ENCODE measurements at regions not wholly inside any gene's neighbourhood (a gene's known extent, or its start where the extent isn't known, plus 50 kb on each side); places are given as distances from the start of the nearest gene placed in this dataset.

- H3K4me2 ChIP-seq (ENCODE audit: low read depth, low read length): no peak overlapping the region
- H3K9me3 ChIP-seq (ENCODE audit: low read length): no peaks in the 10 kb centered on the region
- no peak overlapping the region for H2AFZ ChIP-seq (ENCODE audit: low read length)
- H3K27ac ChIP-seq (ENCODE audit: extremely low read length, insufficient read depth, low read length): no peak overlapping the region
- H3K9ac ChIP-seq (ENCODE audit: insufficient read depth, low read depth, low read length): no peak overlapping the region
- no peak for DNase-seq (ENCODE audit: low spot score)
- H3K4me1 ChIP-seq (ENCODE audit: insufficient read depth, low read length): no peaks in the 10 kb centered on the region
- no peaks in the 10 kb centered on the region for H3K79me2 ChIP-seq (ENCODE audit: insufficient read depth, low read length)
- intact Hi-C loops (cut with micrococcal nuclease; ENCODE audit: unreplicated experiment) (no loop called here), in situ Hi-C loops (cut with HindIII; ENCODE audit: extremely low pct_ligation_motif_present, low pct_unique_long_range_greater_than_20kb) (no loop called here)
- no peak for FAIRE-seq
- POLR2A ChIA-PET: no interaction called here
- WGBS (ENCODE audit: low lambda C conversion rate): 27% methylated on average over 25 of the region's 26 CpGs
- CTCF ChIA-PET (ENCODE audit: low intra/inter-chr PET ratio, low total read pairs): no interaction called here
- peaks cover 6 to 75% of the 10 kb centered on the region in 2 experiments for H3K27me3 ChIP-seq (ENCODE audit: control insufficient read depth in 1 of 2, insufficient read depth in 2 of 2, low read length in 2 of 2)
- BruUV-seq (replicated peaks): no TSS peak
- H4K20me1 ChIP-seq (ENCODE audit: insufficient read depth, low read length): peaks cover under 1% of the 10 kb centered on the region; the same call in 1 of the 2 replicates
- ATAC-seq: no peak
- H3K4me3 ChIP-seq (replicated peaks in 1 of 3; ENCODE audit: insufficient read depth in 1 of 3, low read depth in 2 of 3, low read length in 3 of 3): no peak overlapping the region
- no peaks in the 10 kb centered on the region for H3K36me3 ChIP-seq (replicated peaks in 1 of 2; ENCODE audit: control insufficient read depth in 1 of 2, insufficient read depth in 2 of 2, low read length in 2 of 2)
- no peak for TF ChIP-seq ZNF501 (CRISPR knock-in tag; IDR thresholded peaks at IDR 0.05)
- no peak for TF ChIP-seq ZNF160 (CRISPR knock-in tag; IDR thresholded peaks at IDR 0.05)
- no peak for TF ChIP-seq ZNF224 (CRISPR knock-in tag; IDR thresholded peaks at IDR 0.05)
- no peak for TF ChIP-seq HIC2 (CRISPR knock-in tag; IDR thresholded peaks at IDR 0.05; ENCODE audit: low read depth)
- no peak for TF ChIP-seq PRDM4 (CRISPR knock-in tag; IDR thresholded peaks at IDR 0.05; ENCODE audit: borderline replicate concordance)
- no peak for TF ChIP-seq KDM2A (CRISPR knock-in tag; IDR thresholded peaks at IDR 0.05; ENCODE audit: borderline replicate concordance, low read depth)
- TF ChIP-seq SOX13 (IDR thresholded peaks at IDR 0.05): no peak
- TF ChIP-seq SOX13 (CRISPR knock-in tag; conservative IDR thresholded peaks at IDR 0.05 in 1 of 2, IDR thresholded peaks at IDR 0.05 in 1 of 2): no peak
- TF ChIP-seq TAF15 (IDR thresholded peaks at IDR 0.05; ENCODE audit: low read depth, low read length, poor library complexity, severe bottlenecking): no peak
- TF ChIP-seq SYNCRIP (IDR thresholded peaks at IDR 0.05; ENCODE audit: insufficient read depth, low read depth, low read length): no peak
- no peak for TF ChIP-seq ZFP36 (IDR thresholded peaks at IDR 0.05; ENCODE audit: borderline replicate concordance, low read depth, low read length, partially characterized antibody)
- TF ChIP-seq KMT2B (CRISPR knock-in tag; IDR thresholded peaks at IDR 0.05): no peak
- no peak for TF ChIP-seq ZNF276 (CRISPR knock-in tag; IDR thresholded peaks at IDR 0.05; ENCODE audit: low read depth)
- TF ChIP-seq HNRNPLL (IDR thresholded peaks at IDR 0.05; ENCODE audit: low read depth, low read length, poor library complexity, severe bottlenecking): no peak
- TF ChIP-seq ELK4 (CRISPR knock-in tag; IDR thresholded peaks at IDR 0.05; ENCODE audit: borderline replicate concordance): no peak
These were observed 232.0 kb downstream of the ENGASE start for GRCh38 chr17:79306424-79307318.

All from HepG2 (cell line).